Nephron (organoid): ENCODE measurements at regions not wholly inside any gene's neighbourhood (a gene's known extent, or its start where the extent isn't known, plus 50 kb on each side); places are given as distances from the start of the nearest gene placed in this dataset.
"Not testable (repeated sequence)": the region's sequence is repeated elsewhere in the genome, so short reads cannot be mapped to it uniquely, and the experiment has no call there.

Experiments used
- H3K27ac Mint-ChIP-seq, 3 experiments: 2 replicates each; pipeline ENCODE4 v1.8.0; 2020; ENCODE audit warnings: mixed read lengths in 3 of 3, mild to moderate bottlenecking in 2 of 3, moderate library complexity in 1 of 3
- H3K27me3 Mint-ChIP-seq: 2 replicates; pipeline ENCODE4 v1.8.0; 2021; ENCODE audit warnings: low read depth, mild to moderate bottlenecking, moderate library complexity, mixed read lengths
- H3K36me3 Mint-ChIP-seq: 2 replicates; pipeline ENCODE4 v1.8.0; 2020; ENCODE audit warnings: low read depth, mixed read lengths
- H3K4me1 Mint-ChIP-seq: 2 replicates; pipeline ENCODE4 v1.8.0; 2020; ENCODE audit warnings: mixed read lengths
- H3K4me3 Mint-ChIP-seq, 3 experiments: 2 replicates each; pipeline ENCODE4 v1.8.0; 2020; ENCODE audit warnings: mild to moderate bottlenecking in 3 of 3, mixed read lengths in 3 of 3, moderate library complexity in 2 of 3
- H3K9me3 Mint-ChIP-seq: 2 replicates; pipeline ENCODE4 v1.8.0; 2020; ENCODE audit warnings: mixed read lengths
- TF ChIP-seq, protein P1 (sequence below), 3 experiments: fragments of 200-600 bp; sonication (generic); IDR thresholded peaks; one replicate each; pipeline ENCODE4 v1.5.0; 2021; ENCODE audit warnings: antibody characterized with exemption in 3 of 3; ENCODE audit not compliant: unreplicated experiment in 3 of 3

DNA sequence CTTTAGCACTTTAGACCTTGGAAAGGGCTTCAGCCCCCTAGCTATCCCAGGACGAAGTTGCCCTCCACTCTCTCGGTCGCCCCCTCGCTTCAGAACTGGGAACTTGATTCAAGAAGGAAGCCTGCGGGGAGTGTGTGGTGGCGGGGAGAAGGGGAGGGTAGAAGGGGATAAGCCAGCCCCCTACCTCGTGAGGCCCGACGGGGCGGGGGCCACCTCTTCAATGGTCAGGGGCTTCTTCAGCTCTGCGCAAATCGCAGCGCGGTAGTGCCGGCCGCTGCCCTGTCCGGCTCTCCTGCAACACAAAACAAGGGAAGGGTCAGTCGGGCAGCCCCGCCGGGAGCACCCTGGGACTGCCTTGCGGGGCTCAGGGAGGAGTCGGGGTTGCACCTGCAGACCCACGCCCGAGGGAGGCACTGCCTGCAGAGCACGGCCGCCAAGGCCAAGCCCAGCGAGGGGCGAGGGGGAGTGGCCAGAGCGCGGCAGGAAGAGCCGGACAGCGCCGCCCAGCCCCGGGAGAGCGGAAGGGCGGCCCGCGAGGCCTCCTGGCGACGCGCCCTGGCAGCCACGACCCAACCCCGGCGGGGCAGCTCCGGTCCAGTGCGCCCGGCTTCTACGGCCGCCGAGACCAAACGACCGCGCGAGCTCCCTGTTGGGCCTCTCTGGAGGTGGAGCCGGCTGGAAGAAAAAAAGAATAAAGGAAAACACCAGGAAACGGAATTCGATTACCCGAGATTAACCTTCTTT, 56.2 kb upstream of the RASAL2 start:
- no peaks in the 10 kb centered on the region for H3K27me3 Mint-ChIP-seq
- H3K4me3 Mint-ChIP-seq: peak overlapping the region; percentile 78 to 80 (median 79)
- peak overlapping the region in 1 of 3 experiments; percentile 69 for H3K27ac Mint-ChIP-seq
- no peaks in the 10 kb centered on the region for H3K4me1 Mint-ChIP-seq
- TF ChIP-seq, protein P1, sequence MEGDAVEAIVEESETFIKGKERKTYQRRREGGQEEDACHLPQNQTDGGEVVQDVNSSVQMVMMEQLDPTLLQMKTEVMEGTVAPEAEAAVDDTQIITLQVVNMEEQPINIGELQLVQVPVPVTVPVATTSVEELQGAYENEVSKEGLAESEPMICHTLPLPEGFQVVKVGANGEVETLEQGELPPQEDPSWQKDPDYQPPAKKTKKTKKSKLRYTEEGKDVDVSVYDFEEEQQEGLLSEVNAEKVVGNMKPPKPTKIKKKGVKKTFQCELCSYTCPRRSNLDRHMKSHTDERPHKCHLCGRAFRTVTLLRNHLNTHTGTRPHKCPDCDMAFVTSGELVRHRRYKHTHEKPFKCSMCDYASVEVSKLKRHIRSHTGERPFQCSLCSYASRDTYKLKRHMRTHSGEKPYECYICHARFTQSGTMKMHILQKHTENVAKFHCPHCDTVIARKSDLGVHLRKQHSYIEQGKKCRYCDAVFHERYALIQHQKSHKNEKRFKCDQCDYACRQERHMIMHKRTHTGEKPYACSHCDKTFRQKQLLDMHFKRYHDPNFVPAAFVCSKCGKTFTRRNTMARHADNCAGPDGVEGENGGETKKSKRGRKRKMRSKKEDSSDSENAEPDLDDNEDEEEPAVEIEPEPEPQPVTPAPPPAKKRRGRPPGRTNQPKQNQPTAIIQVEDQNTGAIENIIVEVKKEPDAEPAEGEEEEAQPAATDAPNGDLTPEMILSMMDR (IDR thresholded peaks at IDR 0.05; ENCODE audit: unreplicated experiment in 3 of 3): peak; percentile 34 to 59 (median 48)
- H3K36me3 Mint-ChIP-seq: no peaks in the 10 kb centered on the region
- H3K9me3 Mint-ChIP-seq: no peaks in the 10 kb centered on the region

DNA sequence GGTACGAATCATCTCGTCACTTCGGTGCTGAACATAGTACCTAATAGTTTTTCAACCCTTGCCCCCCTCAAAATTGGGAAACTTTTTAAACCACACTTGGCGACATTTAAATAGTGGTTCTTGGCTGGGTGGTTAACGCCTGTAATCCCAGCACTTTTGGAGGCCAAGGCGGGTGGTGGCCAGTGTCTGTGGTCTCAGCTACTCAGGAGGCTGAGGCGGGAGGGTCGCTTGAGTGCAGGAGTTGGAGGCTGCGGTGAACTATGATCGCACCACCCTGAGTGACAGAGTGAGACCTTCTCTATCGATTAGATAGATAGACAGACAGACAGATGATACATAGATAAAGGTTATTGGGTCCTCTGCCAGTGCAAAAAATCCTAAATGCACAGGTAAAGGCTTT, 55.5 kb upstream of the RASAL2 start:
- H3K27ac Mint-ChIP-seq: peak overlapping the region in 1 of 3 experiments; percentile 34
- TF ChIP-seq, protein P1 (IDR thresholded peaks at IDR 0.05; ENCODE audit: unreplicated experiment in 3 of 3): no peak
- H3K4me1 Mint-ChIP-seq: no peaks in the 10 kb centered on the region
- H3K4me3 Mint-ChIP-seq: peak overlapping the region; percentile 66 to 74 (median 67)
- no peaks in the 10 kb centered on the region for H3K27me3 Mint-ChIP-seq
- no peaks in the 10 kb centered on the region for H3K9me3 Mint-ChIP-seq
- no peaks in the 10 kb centered on the region for H3K36me3 Mint-ChIP-seq

GRCh38 chr1:178039891-178040290, 54.0 kb upstream of the RASAL2 start:
- H3K9me3 Mint-ChIP-seq: no peaks in the 10 kb centered on the region
- H3K4me1 Mint-ChIP-seq: no peaks in the 10 kb centered on the region
- no peak overlapping the region for H3K27ac Mint-ChIP-seq
- no peaks in the 10 kb centered on the region for H3K36me3 Mint-ChIP-seq
- H3K27me3 Mint-ChIP-seq: no peaks in the 10 kb centered on the region
- TF ChIP-seq, protein P1 (IDR thresholded peaks at IDR 0.05; ENCODE audit: unreplicated experiment in 3 of 3): no peak
- no peak overlapping the region for H3K4me3 Mint-ChIP-seq

DNA sequence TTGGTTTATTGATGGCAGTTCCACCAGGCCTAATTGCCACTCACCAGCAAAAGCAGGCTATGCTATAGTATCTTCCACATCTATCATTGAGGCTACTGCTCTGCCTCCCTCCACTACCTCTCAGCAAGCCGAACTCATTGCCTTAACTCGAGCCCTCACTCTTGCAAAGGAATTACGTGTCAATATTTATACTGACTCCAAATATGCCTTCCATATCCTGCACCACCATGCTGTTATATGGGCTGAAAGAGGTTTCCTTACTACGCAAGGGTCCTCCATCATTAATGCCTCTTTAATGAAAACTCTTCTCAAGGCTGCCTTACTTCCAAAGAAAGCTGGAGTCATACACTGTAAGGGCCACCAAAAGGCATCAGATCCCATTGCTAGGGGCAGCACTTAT, 50.0 kb upstream of the RASAL2 start:
- not testable (repeated sequence) for H3K4me1 Mint-ChIP-seq, H3K9me3 Mint-ChIP-seq, H3K27me3 Mint-ChIP-seq, H3K4me3 Mint-ChIP-seq, H3K27ac Mint-ChIP-seq, H3K36me3 Mint-ChIP-seq
